Astrocyte of the hippocampus (primary cell): ENCODE measurements at regions not wholly inside any gene's neighbourhood (a gene's known extent, or its start where the extent isn't known, plus 50 kb on each side); places are given as distances from the start of the nearest gene placed in this dataset.

ENCODE experiments used
- DNase-seq: peaks from one replicate; pipeline ENCODE4 v3.0.0; 2011; ENCODE audit warnings: low read depth, low spot score

DNA sequence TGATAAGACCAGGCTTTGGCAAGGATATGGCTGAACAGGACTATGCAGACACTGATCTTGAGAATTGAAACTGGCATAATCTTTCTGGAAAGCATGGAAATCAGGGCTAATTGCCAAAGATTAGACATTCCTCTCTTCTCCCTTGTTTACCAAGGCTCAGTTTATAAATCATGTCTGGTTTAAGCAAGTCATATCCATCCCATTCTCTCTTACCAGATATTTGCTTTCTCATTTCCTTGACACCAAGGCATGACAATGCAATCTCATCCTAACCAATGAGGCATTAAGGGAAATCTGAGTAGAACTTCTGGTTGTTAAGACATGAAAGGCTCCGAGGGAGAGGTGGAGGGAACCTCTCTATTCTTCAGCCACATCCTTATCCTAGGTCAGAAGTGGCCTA is 110.3 kb upstream of the CEP85L start:
- DNase-seq = no peak

GRCh38 chr6:118758946-118759345 is 107.6 kb upstream of the CEP85L start:
- DNase-seq = no peak

DNA sequence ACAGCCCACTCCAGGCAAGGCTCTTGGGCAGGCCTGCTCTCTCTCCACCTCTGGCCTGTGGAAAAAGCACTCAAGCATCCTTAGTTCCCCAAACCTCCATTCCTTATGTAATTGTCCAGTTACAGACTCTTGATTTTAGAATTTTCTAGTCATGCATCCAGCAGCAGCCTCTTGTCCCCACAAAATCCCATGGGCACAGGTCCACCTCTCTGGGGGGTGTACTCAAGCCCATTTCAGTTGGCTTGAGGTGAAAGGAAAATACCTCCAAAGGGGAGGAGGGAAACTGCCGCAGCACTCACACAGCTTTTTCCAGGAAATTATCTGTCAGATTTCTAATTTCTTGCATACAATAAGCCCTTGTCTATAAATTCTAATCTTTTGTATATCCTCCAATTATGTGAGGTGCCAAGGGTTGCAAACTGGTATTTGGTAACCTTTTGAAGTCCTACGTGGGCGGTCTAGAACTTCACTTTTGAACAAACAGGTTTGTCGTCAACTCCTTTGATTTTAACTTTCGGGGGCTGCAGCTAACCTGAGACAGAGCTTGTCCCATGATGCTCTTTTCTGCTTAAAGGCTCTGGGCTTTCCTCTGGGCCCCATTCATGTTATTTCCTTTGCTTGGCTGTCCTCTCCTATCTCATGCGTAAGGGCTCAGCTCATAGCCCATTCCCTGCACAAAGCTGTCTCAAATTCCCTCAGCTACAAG is 104.7 kb upstream of the CEP85L start:
- DNase-seq = no peak

GRCh38 chr6:118752803-118753202 is 101.4 kb upstream of the CEP85L start:
- DNase-seq = no peak

GRCh38 chr6:118751072-118751471 is 99.7 kb upstream of the CEP85L start:
- no peak for DNase-seq

GRCh38 chr6:118750143-118750542 is 98.8 kb upstream of the CEP85L start:
- DNase-seq = no peak

- peak; percentile 93 for DNase-seq
Measured at GRCh38 chr6:118748311-118749062, 97.1 kb upstream of the CEP85L start.

- DNase-seq = no peak
Measured at GRCh38 chr6:118746825-118747174, 95.4 kb upstream of the CEP85L start.

GRCh38 chr6:118746145-118746824 is 94.9 kb upstream of the CEP85L start:
- DNase-seq = no peak

GRCh38 chr6:118745156-118745555 is 93.8 kb upstream of the CEP85L start:
- no peak for DNase-seq

DNA sequence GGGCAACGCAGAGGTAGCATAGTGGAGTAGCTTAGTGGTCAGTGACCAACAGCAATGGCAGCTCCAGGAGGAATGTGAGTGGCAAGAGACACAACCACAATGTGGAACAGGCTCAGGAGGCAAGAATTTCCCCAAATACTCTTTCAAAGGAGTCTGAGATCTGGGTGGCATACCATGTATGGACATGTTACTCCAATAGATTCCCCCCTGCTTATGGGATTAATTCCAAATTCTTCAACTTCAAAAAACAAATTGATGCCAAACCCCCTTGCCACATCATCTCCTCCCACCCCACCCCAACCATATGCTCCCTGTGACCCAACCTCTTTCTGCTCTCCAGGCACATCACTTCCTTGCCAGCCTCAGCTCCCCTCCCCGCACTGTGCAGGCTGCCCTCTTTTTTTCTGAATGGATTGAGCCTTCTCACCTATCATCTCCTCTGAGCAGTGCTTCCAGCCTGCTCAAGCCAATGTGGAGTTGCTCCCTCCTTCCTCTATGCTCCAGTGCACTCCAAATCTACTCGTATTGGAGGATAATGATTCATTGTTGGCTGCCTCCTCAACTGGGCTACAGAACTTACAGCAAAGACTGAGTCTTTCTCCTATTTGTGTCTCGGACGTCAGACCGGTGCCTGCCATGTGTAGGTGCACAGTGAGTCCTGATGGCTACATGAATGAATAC is 93.0 kb upstream of the CEP85L start:
- DNase-seq = peak; percentile 96

DNA sequence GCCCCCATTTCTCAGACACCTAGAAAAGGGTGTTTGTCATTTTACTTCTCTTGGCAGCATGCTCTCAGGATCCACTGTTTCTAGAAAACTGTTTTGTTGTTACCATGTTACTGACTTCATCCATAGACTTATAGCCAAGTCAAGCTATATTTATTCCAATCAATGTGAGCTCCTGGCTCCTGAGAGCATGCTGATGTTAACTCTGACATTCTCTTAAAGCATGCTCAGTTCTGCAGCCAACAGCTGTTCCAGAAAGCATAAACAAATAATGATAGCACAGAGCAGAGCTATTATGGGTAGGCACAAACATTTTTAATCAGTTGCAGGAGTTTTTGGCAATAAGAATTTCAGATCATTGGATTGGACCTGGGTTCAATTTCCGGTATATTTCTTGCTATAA is 92.4 kb upstream of the CEP85L start:
- DNase-seq = peak; percentile 73

DNA sequence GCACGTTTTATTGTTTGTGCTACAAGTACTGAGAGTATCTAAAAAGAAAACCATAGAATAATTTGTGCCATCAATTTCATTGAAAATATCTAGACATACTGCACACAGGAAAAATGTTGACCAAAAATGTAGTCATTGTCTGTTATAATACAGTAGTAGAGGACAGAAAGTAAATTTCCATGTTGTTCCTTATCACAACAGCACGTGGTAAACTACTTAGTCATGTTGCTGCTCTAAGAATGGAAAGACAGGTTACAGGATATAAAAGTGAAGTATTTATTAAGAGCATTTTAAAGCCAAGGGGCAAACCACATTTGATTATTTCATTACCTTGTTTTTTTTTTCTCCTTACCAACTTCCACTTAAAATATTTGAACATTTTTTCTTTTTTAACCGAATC is 89.0 kb upstream of the CEP85L start:
- peak; percentile 38 for DNase-seq

DNA sequence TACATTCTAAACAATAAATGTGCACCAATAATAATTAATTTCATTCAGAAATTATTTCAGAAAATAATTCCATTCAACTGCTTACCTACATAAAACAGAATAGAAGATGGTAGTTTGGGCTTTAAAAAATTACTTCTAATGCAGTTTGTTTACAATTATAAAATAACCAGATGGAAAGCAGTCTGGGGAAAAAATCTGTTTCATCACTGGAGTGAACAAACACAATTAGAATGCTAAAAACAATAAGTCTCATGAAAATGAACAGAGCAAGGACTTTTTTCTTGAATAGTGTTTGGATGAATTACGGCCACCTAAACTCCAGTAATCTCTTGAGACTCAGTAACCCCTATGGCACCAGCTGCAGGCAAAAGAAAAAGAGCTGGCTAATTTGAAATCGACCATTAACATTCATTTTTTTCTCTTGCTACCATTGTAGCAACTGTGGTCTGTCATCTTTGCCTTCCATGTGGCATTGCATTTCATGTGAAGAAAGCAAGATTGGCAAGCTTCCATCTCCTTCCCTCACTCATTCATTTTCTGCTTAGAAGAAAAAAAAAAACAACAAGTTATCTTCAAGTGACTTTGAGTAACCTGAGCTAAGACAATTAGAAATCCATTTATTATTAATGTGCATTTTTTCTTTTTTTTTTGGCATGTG is 88.4 kb upstream of the CEP85L start:
- peak; percentile 48 for DNase-seq

DNA sequence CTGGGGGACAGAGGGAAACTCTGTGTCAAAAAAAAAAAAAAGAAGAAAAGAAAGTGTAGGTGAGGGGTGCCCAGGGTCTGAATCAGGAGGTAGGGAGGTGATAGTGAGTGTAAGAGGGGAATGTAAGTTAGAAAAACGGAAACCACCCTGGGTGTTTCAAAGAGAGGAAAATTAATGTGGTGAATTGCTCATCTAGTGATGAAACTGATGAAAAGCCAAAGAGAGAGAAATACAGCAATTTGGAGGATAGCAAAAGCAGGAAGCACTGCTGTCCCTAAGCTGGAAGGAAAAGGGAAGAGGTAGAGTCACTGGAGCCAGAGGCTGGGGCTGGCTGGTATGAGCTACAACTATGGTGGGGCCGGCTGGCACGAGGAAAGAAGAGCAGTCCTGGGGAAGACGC is 85.0 kb upstream of the CEP85L start:
- no peak for DNase-seq

- no peak for DNase-seq
Measured at GRCh38 chr6:118735320-118735719, 83.9 kb upstream of the CEP85L start.

- DNase-seq = no peak
Measured at GRCh38 chr6:118725944-118726343, 74.6 kb upstream of the CEP85L start.

- peak; percentile 69 for DNase-seq
Measured at GRCh38 chr6:118724211-118724610, 72.8 kb upstream of the CEP85L start.

DNA sequence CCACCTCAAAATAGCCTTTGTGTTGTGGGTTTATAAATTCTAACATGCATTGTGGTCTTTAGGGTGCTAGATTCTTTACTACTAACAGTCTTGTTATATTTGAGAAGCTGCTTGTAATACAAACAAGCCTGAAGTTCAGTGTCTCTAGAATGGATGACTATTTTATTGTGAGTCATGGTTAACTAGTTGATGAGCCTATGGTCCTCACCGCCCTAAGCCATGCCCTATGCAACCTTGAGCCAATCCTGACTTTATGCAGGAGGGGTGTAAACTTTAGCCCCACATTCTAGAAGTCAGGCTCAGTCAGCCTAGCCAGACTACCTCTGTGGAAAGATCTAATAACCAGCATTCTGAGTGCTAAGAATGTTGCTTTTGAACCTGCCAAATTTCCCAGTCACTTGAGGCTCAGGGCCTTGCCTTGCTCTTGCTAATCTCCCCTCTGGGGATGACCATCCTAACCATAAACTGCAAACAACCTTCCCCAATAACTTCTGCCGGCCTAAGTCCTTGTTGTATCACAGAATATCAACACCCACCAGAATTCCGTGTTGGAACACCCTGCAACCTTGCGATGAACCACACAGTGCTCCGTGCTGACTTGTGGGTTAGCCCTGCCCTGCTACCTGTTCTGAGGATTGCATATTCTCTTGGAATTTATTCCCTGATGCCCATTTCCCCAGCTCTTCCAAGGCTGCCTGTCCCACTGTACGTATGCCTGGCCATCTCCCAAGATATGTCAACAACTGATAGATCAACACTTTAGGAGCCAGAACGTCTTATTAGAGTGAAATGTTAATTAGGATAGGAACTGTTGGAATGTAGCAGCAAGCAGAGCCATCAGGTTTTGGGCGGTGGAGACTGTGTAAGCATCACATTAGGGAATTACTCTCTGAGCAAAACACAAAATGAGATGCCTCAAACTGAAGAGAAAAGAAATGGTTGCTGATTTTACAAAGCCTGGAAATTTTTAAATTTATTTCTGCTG is 71.7 kb upstream of the CEP85L start:
- peak; percentile 32 for DNase-seq

- no peak for DNase-seq
Measured at GRCh38 chr6:118720125-118720473, 68.7 kb upstream of the CEP85L start.
